Common myeloid progenitor, CD34-positive (primary cell): ENCODE measurements at regions not wholly inside any gene's neighbourhood (a gene's known extent, or its start where the extent isn't known, plus 50 kb on each side); places are given as distances from the start of the nearest gene placed in this dataset.
"Not testable (repeated sequence)": the region's sequence is repeated elsewhere in the genome, so short reads cannot be mapped to it uniquely, and the experiment has no call there.

ENCODE experiments used
- CTCF ChIA-PET: fragments of 350-600 bp; sonication (Branson Sonifier 250); formaldehyde crosslinking; loops from one replicate; lab custom pipeline; 2021; ENCODE audit warnings: antibody characterized with exemption; lab: Charles Lee
- POLR2A ChIA-PET: fragments of 350-600 bp; sonication (Branson Sonifier 250); formaldehyde crosslinking; loops from one replicate; lab custom pipeline; 2021; ENCODE audit warnings: antibody characterized with exemption; lab: Charles Lee
- DNase-seq, 3 donors: peaks; one replicate each; pipeline versions ENCODE4 v3.0.0 to v3.0.0-alpha.2; 2013
- H3K27ac ChIP-seq, 2 experiments: 1 replicate in 1 of 2; 2 replicates in 1 of 2; pipeline ENCODE4 v1.7.0; 2013; ENCODE audit warnings: inconsistent platforms in 2 of 2, low read length in 2 of 2, mild to moderate bottlenecking in 2 of 2, low read depth in 1 of 2, moderate library complexity in 1 of 2; ENCODE audit not compliant: severe bottlenecking in 2 of 2, insufficient read depth in 1 of 2, poor library complexity in 1 of 2
- H3K27me3 ChIP-seq, 5 experiments: replicated peaks in 2 of 5; 1 replicate in 3 of 5; 2 replicates in 2 of 5; pipeline versions ENCODE4 v1.6.1 to v1.7.0; 2013; ENCODE audit warnings: low read length in 4 of 5, mild to moderate bottlenecking in 2 of 5, moderate library complexity in 2 of 5, inconsistent platforms in 1 of 5; ENCODE audit not compliant: insufficient read depth in 5 of 5, control insufficient read depth in 4 of 5
- H3K36me3 ChIP-seq, 4 experiments: 1 replicate in 2 of 4; 2 replicates in 2 of 4; pipeline versions ENCODE4 v1.6.1 to v1.7.0; 2013; ENCODE audit warnings: low read length in 3 of 4, control low read depth in 1 of 4, mild to moderate bottlenecking in 1 of 4; ENCODE audit not compliant: control insufficient read depth in 4 of 4, insufficient read depth in 4 of 4
- H3K4me1 ChIP-seq, 4 experiments: 1 replicate in 3 of 4; 2 replicates in 1 of 4; pipeline versions ENCODE4 v1.6.1 to v1.7.1; 2013; ENCODE audit warnings: low read length in 3 of 4, mild to moderate bottlenecking in 3 of 4, control low read depth in 1 of 4, inconsistent platforms in 1 of 4, moderate library complexity in 1 of 4; ENCODE audit not compliant: control insufficient read depth in 4 of 4, insufficient read depth in 4 of 4; ENCODE audit errors: control extremely low read depth in 1 of 4
- H3K4me3 ChIP-seq, 7 experiments: 1 replicate in 4 of 7; 2 replicates in 3 of 7; pipeline versions ENCODE4 v1.5.1 to v1.7.0; 2013; ENCODE audit warnings: mild to moderate bottlenecking in 7 of 7, low read length in 6 of 7, moderate library complexity in 6 of 7, inconsistent platforms in 2 of 7, low read depth in 2 of 7, control low read depth in 1 of 7; ENCODE audit not compliant: insufficient read depth in 4 of 7, control insufficient read depth in 1 of 7; ENCODE audit errors: extremely low read depth in 1 of 7
- H3K9me3 ChIP-seq, 5 experiments: 1 replicate in 4 of 5; 2 replicates in 1 of 5; pipeline versions ENCODE4 v1.6.1 to v1.7.1; 2013; ENCODE audit warnings: low read length in 4 of 5, mild to moderate bottlenecking in 2 of 5, inconsistent platforms in 1 of 5, low read depth in 1 of 5, moderate library complexity in 1 of 5; ENCODE audit not compliant: control insufficient read depth in 4 of 5, insufficient read depth in 2 of 5; ENCODE audit errors: control extremely low read depth in 1 of 5
- WGBS: methylation state at CpG from one replicate; pipeline ENCODE4 v1.1.5; 2013; ENCODE audit not compliant: insufficient coverage; 5-methylcytosine and 5-hydroxymethylcytosine counted together

- ChIA-PET CTCF (no interaction called here), POLR2A (no interaction called here)
- Histone ChIP-seq H3K36me3 (no peaks in the 10 kb centered on the region), H3K27me3 (no peaks in the 10 kb centered on the region), H3K9me3 (peaks cover 0 to 6% (median 0%) of the 10 kb centered on the region in 5 experiments), H3K4me1 (no peaks in the 10 kb centered on the region), H3K27ac (no peak overlapping the region), H3K4me3 (no peak overlapping the region)
- DNase-seq, result no peak
- WGBS, result no CpG with 5 or more reads among the region's 4 CpGs
These were observed 1564.1 kb upstream of the DDX18 start for GRCh38 chr2:116250376-116250775.

DNA sequence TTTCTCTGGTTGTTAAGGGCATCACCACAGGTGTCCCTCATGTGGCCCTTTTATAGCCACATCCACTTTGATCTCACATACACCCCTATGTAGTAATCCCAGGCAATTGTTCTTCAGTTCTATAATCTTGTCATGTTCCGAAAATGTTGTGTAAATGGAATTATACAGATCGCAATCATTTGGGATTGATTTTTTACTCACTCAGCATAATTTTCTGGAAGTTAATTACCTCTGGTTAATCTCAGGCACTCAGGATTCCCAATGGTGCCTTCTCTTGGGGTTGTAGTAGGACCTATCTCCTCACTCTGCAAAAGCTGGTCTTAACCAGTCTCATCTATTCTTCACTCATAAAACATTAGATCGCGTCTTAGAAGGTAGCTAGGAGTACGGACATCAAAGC, 1549.6 kb upstream of the DDX18 start:
- POLR2A ChIA-PET, result no interaction called here
- WGBS, result 93% methylated on average over 4 of the region's 5 CpGs
- Histone ChIP-seq H3K4me3 (no peak overlapping the region), H3K27me3 (no peaks in the 10 kb centered on the region), H3K4me1 (no peaks in the 10 kb centered on the region), H3K9me3 (peaks cover 0 to 7% (median under 1%) of the 10 kb centered on the region in 5 experiments), H3K27ac (no peak overlapping the region), H3K36me3 (no peaks in the 10 kb centered on the region)
- no peak for DNase-seq
- CTCF ChIA-PET, result interaction anchor here (0.5 kb wide), 1 partner anchor 1108 kb away, joined by 3 read pairs; no protein-coding TSS in a partner anchor

DNA sequence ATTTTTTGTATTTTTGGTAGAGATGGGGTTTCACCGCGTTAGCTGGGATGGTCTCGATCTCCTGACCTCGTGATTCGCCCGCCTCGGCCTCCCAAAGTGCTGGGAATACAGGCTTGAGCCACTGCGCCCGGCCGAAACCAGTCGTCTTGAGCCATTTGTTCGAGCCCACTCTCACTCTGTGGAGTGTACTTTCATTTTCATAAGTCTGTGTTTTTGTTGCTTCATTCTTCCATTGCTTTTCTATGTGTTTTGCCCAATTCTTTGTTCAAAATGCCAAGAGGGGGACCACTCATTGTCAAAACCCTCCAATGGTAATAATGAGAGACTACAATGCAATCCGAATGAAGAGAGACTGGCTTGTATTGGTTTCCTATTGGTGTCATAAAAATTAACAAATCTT, 1545.5 kb upstream of the DDX18 start:
- Histone ChIP-seq H3K36me3 (no peaks in the 10 kb centered on the region), H3K27ac (no peak overlapping the region), H3K4me1 (no peaks in the 10 kb centered on the region), H3K4me3 (no peak overlapping the region), H3K27me3 (no peaks in the 10 kb centered on the region), H3K9me3 (no peaks in the 10 kb centered on the region)
- 98% methylated on average over 8 of the region's 13 CpGs for WGBS
- ChIA-PET CTCF (no interaction called here), POLR2A (no interaction called here)
- no peak for DNase-seq

- WGBS, result 54% methylated on average over 1 of the region's 1 CpG
These were observed 1510.2 kb upstream of the DDX18 start for GRCh38 chr2:116304328-116304727.

DNA sequence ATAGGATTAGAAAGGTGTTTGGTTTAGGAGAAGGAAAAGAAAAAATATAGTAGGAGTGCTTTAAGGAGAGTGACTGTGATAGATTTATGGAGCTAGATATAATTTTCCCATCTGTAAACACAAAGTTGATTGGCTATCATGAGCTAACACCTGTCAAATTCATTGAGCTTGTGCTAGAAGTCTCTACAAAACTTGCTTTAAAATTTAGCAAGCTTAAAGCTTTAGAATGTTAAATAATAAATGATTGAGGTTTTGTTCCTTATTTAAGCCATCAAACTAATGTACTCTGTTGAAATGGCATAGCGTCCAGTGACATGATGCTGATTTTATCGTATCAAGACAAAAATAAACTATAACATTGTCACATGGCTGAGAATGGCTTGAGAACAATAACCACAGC, 1497.4 kb upstream of the DDX18 start:
- Histone ChIP-seq H3K9me3 (no peaks in the 10 kb centered on the region), H3K4me3 (no peak overlapping the region), H3K27ac (no peak overlapping the region), H3K36me3 (no peaks in the 10 kb centered on the region), H3K27me3 (no peaks in the 10 kb centered on the region), H3K4me1 (no peaks in the 10 kb centered on the region)
- no peak for DNase-seq
- ChIA-PET CTCF (no interaction called here), POLR2A (no interaction called here)
- WGBS, result no CpG with 5 or more reads among the region's 2 CpGs

More at GRCh38 chr2:116304328-116304727, 1510.2 kb upstream of the DDX18 start:
- ChIA-PET CTCF (no interaction called here), POLR2A (no interaction called here)
- Histone ChIP-seq H3K9me3 (no peaks in the 10 kb centered on the region), H3K27me3 (no peaks in the 10 kb centered on the region), H3K4me3 (no peak overlapping the region), H3K36me3 (no peaks in the 10 kb centered on the region), H3K27ac (no peak overlapping the region), H3K4me1 (no peaks in the 10 kb centered on the region)
- DNase-seq, result no peak

GRCh38 chr2:116318551-116318950, 1495.9 kb upstream of the DDX18 start:
- H3K4me1 ChIP-seq, H3K27me3 ChIP-seq, H3K36me3 ChIP-seq, CTCF ChIA-PET, H3K9me3 ChIP-seq, DNase-seq, H3K4me3 ChIP-seq, H3K27ac ChIP-seq: not testable (repeated sequence)
- WGBS, result 96% methylated on average over 3 of the region's 8 CpGs
- POLR2A ChIA-PET, result interaction anchor here (0.6 kb wide), 1 partner anchor 193 kb away, joined by 3 read pairs; no protein-coding TSS in a partner anchor

GRCh38 chr2:116319001-116319400, 1495.5 kb upstream of the DDX18 start:
- no peak for DNase-seq
- WGBS, result no CpG with 5 or more reads among the region's 1 CpG
- CTCF ChIA-PET, result no interaction called here
- no peaks in the 10 kb centered on the region for H3K9me3 ChIP-seq
- H3K36me3 ChIP-seq, result no peaks in the 10 kb centered on the region
- no peaks in the 10 kb centered on the region for H3K4me1 ChIP-seq
- no peak overlapping the region for H3K27ac ChIP-seq
- H3K27me3 ChIP-seq, result no peaks in the 10 kb centered on the region
- POLR2A ChIA-PET, result interaction anchor here (0.6 kb wide), 1 partner anchor 193 kb away, joined by 3 read pairs; no protein-coding TSS in a partner anchor
- H3K4me3 ChIP-seq, result no peak overlapping the region
